ENCODE measurements at regions not wholly inside any gene's neighbourhood (a gene's known extent, or its start where the extent isn't known, plus 50 kb on each side); places are given as distances from the start of the nearest gene placed in this dataset.

DNA sequence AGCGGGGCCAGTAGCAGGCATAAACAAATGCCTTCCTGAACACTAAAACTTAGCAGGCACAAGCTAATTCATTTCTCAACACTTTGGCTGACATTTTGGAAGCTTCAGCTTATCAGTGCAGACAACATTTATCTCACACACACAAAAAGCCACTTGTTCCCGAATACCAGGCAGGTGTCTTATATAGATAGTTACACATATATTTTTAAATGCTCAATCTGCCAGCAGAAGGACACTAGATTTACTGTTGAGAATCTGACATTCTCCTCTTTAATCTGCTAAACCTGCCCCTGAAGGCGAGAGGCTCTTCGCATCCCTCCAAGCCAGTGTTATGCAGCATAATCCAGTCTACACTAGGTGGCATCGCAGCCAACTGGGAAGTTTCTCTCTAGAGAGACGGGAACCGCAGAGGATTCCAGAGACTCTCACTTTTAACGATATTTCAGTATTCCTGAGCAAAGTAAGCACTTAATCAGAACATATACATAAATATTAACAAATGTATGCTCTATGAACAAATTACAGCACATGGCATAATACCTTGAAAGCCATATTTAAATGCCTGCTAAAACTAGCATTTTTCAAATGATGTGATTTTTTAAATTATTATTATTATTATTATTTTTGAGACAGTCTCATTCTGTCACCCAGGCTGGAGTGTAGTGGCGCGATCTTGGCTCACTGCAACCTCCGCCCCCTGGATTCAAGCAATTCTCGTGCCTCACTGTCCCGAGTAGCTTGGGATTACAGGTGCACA is 90.2 kb upstream of the SCG2 start:
- H3K4me1 ChIP-seq = no peaks in the 10 kb centered on the region
- no peaks in the 10 kb centered on the region for H3K27me3 ChIP-seq
- no peak overlapping the region for H3K27ac ChIP-seq
- intact Hi-C loops (cut with DNase I) = no loop called here
- no peaks in the 10 kb centered on the region for H3K36me3 ChIP-seq
- H3K4me3 ChIP-seq = no peak overlapping the region
- TF ChIP-seq CTCF (IDR thresholded peaks at IDR 0.05) = peak; percentile 28 to 36
- peak in 2 of 4 donors; percentile 39 to 40 for DNase-seq
- peak; percentile 80 for ATAC-seq
- no peaks in the 10 kb centered on the region for H3K9me3 ChIP-seq

- DNase-seq = no peak
- H3K9me3 ChIP-seq = no peaks in the 10 kb centered on the region
- TF ChIP-seq CTCF (IDR thresholded peaks at IDR 0.05) = no peak
Observed at GRCh38 chr2:223688094-223688835, 86.1 kb upstream of the SCG2 start.

DNA sequence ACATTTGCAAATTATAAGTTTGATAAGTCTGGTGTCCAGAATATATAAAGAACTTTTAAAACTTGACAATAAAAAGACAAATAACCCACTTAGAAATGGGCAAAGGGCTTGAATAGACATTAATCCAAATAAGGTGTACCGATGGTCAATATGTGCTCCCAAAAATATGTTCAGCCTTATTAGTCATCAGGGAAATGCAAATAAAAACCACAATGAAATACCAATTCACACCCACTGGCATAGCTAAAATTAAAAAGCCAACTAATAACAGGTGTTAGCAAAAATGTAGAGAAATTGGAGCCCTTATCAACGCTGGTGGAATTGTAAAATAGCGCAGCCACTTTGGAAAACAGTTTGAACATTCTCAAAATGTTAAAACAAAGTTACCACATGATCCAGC is 79.0 kb upstream of the SCG2 start:
- ATAC-seq (no peak), DNase-seq (no peak)
- no peak for TF ChIP-seq CTCF (IDR thresholded peaks at IDR 0.05)
- Histone ChIP-seq H3K9me3 (no peaks in the 10 kb centered on the region), H3K27ac (no peak overlapping the region), H3K27me3 (no peaks in the 10 kb centered on the region), H3K4me1 (no peaks in the 10 kb centered on the region), H3K4me3 (no peak overlapping the region), H3K36me3 (no peaks in the 10 kb centered on the region)
- intact Hi-C loops (cut with DNase I) = no loop called here

More at GRCh38 chr2:223688094-223688835, 86.1 kb upstream of the SCG2 start:
- no peak overlapping the region for H3K27ac ChIP-seq
- H3K36me3 ChIP-seq = no peaks in the 10 kb centered on the region
- no peaks in the 10 kb centered on the region for H3K4me1 ChIP-seq
- intact Hi-C loops (cut with DNase I) = no loop called here
- H3K27me3 ChIP-seq = no peaks in the 10 kb centered on the region
- no peak overlapping the region for H3K4me3 ChIP-seq
- no peak for ATAC-seq

DNA sequence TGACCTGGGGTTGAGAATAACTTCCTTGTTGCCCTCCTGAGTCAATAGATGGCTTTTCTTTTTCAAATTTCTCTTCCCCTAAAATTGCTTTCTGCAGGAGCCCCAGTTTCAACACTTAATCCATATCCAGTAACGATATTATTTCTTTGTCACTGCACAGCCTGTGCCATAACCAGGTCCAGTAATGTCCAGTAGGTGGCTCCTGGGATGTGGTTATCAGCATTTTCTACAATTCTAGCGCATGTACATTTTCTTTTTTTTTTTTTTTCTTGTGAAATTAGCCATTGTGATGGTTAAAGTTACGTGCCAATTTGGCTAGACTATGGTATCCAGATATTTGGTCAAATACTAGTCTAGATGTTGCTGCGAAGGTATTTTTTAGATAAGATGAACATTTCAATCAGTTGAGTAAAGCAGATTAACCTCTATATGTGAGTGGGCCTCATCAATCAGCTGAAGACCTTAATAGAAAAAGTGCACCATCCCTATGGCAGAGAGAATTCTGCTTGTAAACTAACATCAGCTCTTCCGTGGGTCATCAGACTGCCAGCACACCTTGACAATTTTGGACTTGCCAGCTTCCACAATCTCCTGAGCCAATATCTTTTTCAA is 72.9 kb upstream of the SCG2 start:
- no peak overlapping the region for H3K27ac ChIP-seq
- no peaks in the 10 kb centered on the region for H3K9me3 ChIP-seq
- no peaks in the 10 kb centered on the region for H3K27me3 ChIP-seq
- no peaks in the 10 kb centered on the region for H3K4me1 ChIP-seq
- TF ChIP-seq CTCF (IDR thresholded peaks at IDR 0.05) = peak in 1 of 2 donors; percentile 20
- ATAC-seq = peak; percentile 48
- intact Hi-C loops (cut with DNase I) = no loop called here
- no peak overlapping the region for H3K4me3 ChIP-seq
- DNase-seq = peak in 1 of 4 donors; percentile 10
- H3K36me3 ChIP-seq = no peaks in the 10 kb centered on the region

Measured in left lung (tissue), 4 donors.